ENCODE measurements at regions not wholly inside any gene's neighbourhood (a gene's known extent, or its start where the extent isn't known, plus 50 kb on each side); places are given as distances from the start of the nearest gene placed in this dataset.
"Not testable (repeated sequence)": the region's sequence is repeated elsewhere in the genome, so short reads cannot be mapped to it uniquely, and the experiment has no call there.

GRCh38 chrX:42285681-42286080 is 362.3 kb upstream of the CASK start:
- TF ChIP-seq CTCF, POLR2A (IDR thresholded peaks at IDR 0.05): not testable (repeated sequence)

All from lower leg skin (tissue), 3 donors.